ENCODE measurements at regions not wholly inside any gene's neighbourhood (a gene's known extent, or its start where the extent isn't known, plus 50 kb on each side); places are given as distances from the start of the nearest gene placed in this dataset.

- TF ChIP-seq ZNF565 (CRISPR knock-in tag; conservative IDR thresholded peaks at IDR 0.05; ENCODE audit: low read depth) (no peak), ZNF70 (CRISPR knock-in tag; IDR thresholded peaks at IDR 0.05) (no peak), ISL1 (CRISPR knock-in tag; IDR thresholded peaks at IDR 0.05) (no peak), PPARA (CRISPR knock-in tag; IDR thresholded peaks at IDR 0.05; ENCODE audit: borderline replicate concordance) (no peak), ZFP30 (CRISPR knock-in tag; IDR thresholded peaks at IDR 0.05) (no peak), TCF4 (CRISPR knock-in tag; IDR thresholded peaks at IDR 0.05; ENCODE audit: borderline replicate concordance) (no peak), BACH2 (CRISPR knock-in tag; IDR thresholded peaks at IDR 0.05; ENCODE audit: borderline replicate concordance) (no peak), ZC3H10 (CRISPR knock-in tag; IDR thresholded peaks at IDR 0.05) (no peak)
These were observed 136.6 kb upstream of the HAND1 start (continued) for GRCh38 chr5:154614595-154614994.

- no peak for ATAC-seq
- TF ChIP-seq ISL1 (CRISPR knock-in tag; IDR thresholded peaks at IDR 0.05) (no peak), GLIS3 (CRISPR knock-in tag; IDR thresholded peaks at IDR 0.05) (no peak), PPARA (CRISPR knock-in tag; IDR thresholded peaks at IDR 0.05; ENCODE audit: borderline replicate concordance) (no peak), ZNF8 (CRISPR knock-in tag; IDR thresholded peaks at IDR 0.05) (peak; percentile 92), SNAI2 (CRISPR knock-in tag; IDR thresholded peaks at IDR 0.05) (no peak), TCF4 (CRISPR knock-in tag; IDR thresholded peaks at IDR 0.05; ENCODE audit: borderline replicate concordance) (no peak), ESRRG (CRISPR knock-in tag; IDR thresholded peaks at IDR 0.05) (no peak)
These were observed 136.1 kb upstream of the HAND1 start for GRCh38 chr5:154614125-154614524.

DNA sequence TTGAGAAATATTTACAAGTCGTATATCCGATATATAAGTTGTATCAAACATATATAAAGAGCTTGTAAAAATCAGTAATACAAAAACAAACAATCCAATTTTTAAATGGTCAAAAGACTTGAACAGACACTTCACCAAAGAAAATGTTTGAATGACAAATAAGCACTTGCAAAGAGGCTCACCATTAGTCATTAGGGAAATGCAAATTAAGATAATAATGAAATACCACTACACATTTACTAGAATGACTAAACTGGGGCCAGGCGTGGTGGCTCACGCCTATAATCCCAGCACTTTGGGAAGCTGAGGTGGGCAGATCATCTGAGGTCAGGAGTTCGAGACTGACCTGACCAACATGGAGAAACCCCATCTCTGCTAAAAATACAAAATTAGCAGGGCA lies 134.6 kb upstream of the HAND1 start:
- TF ChIP-seq ARNTL (CRISPR knock-in tag; IDR thresholded peaks at IDR 0.05; ENCODE audit: borderline replicate concordance, low read depth) (no peak), TOX (CRISPR knock-in tag; IDR thresholded peaks at IDR 0.05; ENCODE audit: borderline replicate concordance) (no peak), ZNF70 (CRISPR knock-in tag; IDR thresholded peaks at IDR 0.05) (no peak), ZFP30 (CRISPR knock-in tag; IDR thresholded peaks at IDR 0.05) (no peak), ISL1 (CRISPR knock-in tag; IDR thresholded peaks at IDR 0.05) (no peak), ZNF8 (CRISPR knock-in tag; IDR thresholded peaks at IDR 0.05) (no peak), CSDC2 (CRISPR knock-in tag; IDR thresholded peaks at IDR 0.05) (no peak), ESRRG (CRISPR knock-in tag; IDR thresholded peaks at IDR 0.05) (no peak), TCF4 (CRISPR knock-in tag; IDR thresholded peaks at IDR 0.05; ENCODE audit: borderline replicate concordance) (no peak), ZC3H10 (CRISPR knock-in tag; IDR thresholded peaks at IDR 0.05) (no peak), GLIS3 (CRISPR knock-in tag; IDR thresholded peaks at IDR 0.05) (no peak), PPARA (CRISPR knock-in tag; IDR thresholded peaks at IDR 0.05; ENCODE audit: borderline replicate concordance) (no peak)
- ATAC-seq: no peak

- TF ChIP-seq TSHZ2 (CRISPR knock-in tag; IDR thresholded peaks at IDR 0.05): no peak
- TF ChIP-seq ZNF565 (CRISPR knock-in tag; conservative IDR thresholded peaks at IDR 0.05; ENCODE audit: low read depth): no peak
- TF ChIP-seq, protein P1, sequence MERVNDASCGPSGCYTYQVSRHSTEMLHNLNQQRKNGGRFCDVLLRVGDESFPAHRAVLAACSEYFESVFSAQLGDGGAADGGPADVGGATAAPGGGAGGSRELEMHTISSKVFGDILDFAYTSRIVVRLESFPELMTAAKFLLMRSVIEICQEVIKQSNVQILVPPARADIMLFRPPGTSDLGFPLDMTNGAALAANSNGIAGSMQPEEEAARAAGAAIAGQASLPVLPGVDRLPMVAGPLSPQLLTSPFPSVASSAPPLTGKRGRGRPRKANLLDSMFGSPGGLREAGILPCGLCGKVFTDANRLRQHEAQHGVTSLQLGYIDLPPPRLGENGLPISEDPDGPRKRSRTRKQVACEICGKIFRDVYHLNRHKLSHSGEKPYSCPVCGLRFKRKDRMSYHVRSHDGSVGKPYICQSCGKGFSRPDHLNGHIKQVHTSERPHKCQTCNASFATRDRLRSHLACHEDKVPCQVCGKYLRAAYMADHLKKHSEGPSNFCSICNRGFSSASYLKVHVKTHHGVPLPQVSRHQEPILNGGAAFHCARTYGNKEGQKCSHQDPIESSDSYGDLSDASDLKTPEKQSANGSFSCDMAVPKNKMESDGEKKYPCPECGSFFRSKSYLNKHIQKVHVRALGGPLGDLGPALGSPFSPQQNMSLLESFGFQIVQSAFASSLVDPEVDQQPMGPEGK (CRISPR knock-in tag; IDR thresholded peaks at IDR 0.05; ENCODE audit: borderline replicate concordance): no peak
- no peak for TF ChIP-seq TCF4 (CRISPR knock-in tag; IDR thresholded peaks at IDR 0.05; ENCODE audit: borderline replicate concordance)
- TF ChIP-seq CSDC2 (CRISPR knock-in tag; IDR thresholded peaks at IDR 0.05): no peak
- ATAC-seq: no peak
These were observed 133.3 kb upstream of the HAND1 start for GRCh38 chr5:154611341-154611767.

GRCh38 chr5:154610321-154611154 lies 132.5 kb upstream of the HAND1 start:
- peak; percentile 99 for ATAC-seq
- TF ChIP-seq GLIS3 (CRISPR knock-in tag; IDR thresholded peaks at IDR 0.05) (no peak), ZFP3 (CRISPR knock-in tag; IDR thresholded peaks at IDR 0.05) (peak; percentile 40; the same call in 1 of the 2 replicates)

DNA sequence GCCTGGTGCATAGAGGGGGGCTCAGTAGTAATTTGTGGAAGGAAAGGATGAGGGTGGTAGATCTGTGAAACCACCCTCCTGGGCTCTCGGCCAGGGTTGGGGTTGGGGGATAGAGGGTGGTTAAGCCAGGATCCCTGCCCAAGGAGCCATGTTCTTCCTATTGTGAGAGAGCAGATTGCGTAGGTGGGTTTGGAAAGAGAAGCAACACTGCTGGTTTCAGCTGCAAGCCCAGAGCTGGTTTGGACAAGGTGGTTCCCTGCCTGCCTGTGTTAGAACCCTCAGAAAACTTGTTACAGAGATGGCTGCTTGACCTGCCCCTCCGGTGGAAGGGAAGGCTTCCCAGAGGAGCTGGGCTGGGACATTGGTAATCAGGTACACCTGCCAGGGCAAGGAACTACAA lies 131.2 kb upstream of the HAND1 start:
- no peak for TF ChIP-seq TCF4 (CRISPR knock-in tag; IDR thresholded peaks at IDR 0.05; ENCODE audit: borderline replicate concordance)
- ATAC-seq: no peak
